Trophoblast cell (in vitro differentiated cells and primary cell): ENCODE measurements at regions not wholly inside any gene's neighbourhood (a gene's known extent, or its start where the extent isn't known, plus 50 kb on each side); places are given as distances from the start of the nearest gene placed in this dataset.

ENCODE experiments used
- DNase-seq, 2 donors: peaks; one replicate each; pipeline ENCODE4 v3.0.0-alpha.2; 2016
- H2AFZ ChIP-seq: 2 replicates; pipeline ENCODE4 v1.6.1; 2013; ENCODE audit warnings: low read length, moderate library complexity, mild to moderate bottlenecking; ENCODE audit not compliant: insufficient read depth, poor library complexity
- H2AK5ac ChIP-seq: 2 replicates; pipeline ENCODE4 v1.6.1; 2013; ENCODE audit warnings: mild to moderate bottlenecking, low read length
- H2BK120ac ChIP-seq: 2 replicates; pipeline ENCODE4 v1.6.1; 2013; ENCODE audit warnings: low read length, mild to moderate bottlenecking, moderate library complexity; ENCODE audit not compliant: insufficient read depth, poor library complexity
- H2BK12ac ChIP-seq: 2 replicates; pipeline ENCODE4 v1.6.1; 2013; ENCODE audit warnings: mild to moderate bottlenecking, low read length, moderate library complexity
- H2BK5ac ChIP-seq: 2 replicates; pipeline ENCODE4 v1.6.1; 2013; ENCODE audit warnings: low read length, low read depth, moderate library complexity, mild to moderate bottlenecking; ENCODE audit not compliant: poor library complexity
- H3K14ac ChIP-seq: 2 replicates; pipeline ENCODE4 v1.6.1; 2013; ENCODE audit warnings: mild to moderate bottlenecking, low read length
- H3K18ac ChIP-seq: 2 replicates; pipeline ENCODE4 v1.6.1; 2013; ENCODE audit warnings: mild to moderate bottlenecking, low read length
- H3K23ac ChIP-seq: 2 replicates; pipeline ENCODE4 v1.6.1; 2013; ENCODE audit warnings: low read length
- H3K27ac ChIP-seq: 2 replicates; pipeline ENCODE4 v1.5.1; 2013; ENCODE audit warnings: low read depth, mild to moderate bottlenecking, inconsistent platforms, low read length, moderate library complexity
- H3K27me3 ChIP-seq: 2 replicates; pipeline ENCODE4 v1.6.1; 2013; ENCODE audit warnings: inconsistent platforms, mild to moderate bottlenecking, low read length, moderate library complexity; ENCODE audit not compliant: insufficient read depth
- H3K36me3 ChIP-seq, 2 experiments: 1 replicate in 1 of 2; 2 replicates in 1 of 2; pipeline ENCODE4 v1.6.1; 2013; ENCODE audit warnings: low read length in 2 of 2, mild to moderate bottlenecking in 2 of 2, moderate library complexity in 1 of 2; ENCODE audit not compliant: insufficient read depth in 2 of 2, control insufficient read depth in 1 of 2
- H3K4ac ChIP-seq: 2 replicates; pipeline ENCODE4 v1.6.1; 2013; ENCODE audit warnings: low read depth, mild to moderate bottlenecking, low read length, moderate library complexity
- H3K4me1 ChIP-seq, 2 experiments: 1 replicate in 1 of 2; 2 replicates in 1 of 2; pipeline ENCODE4 v1.6.1; 2013; ENCODE audit warnings: low read length in 2 of 2, mild to moderate bottlenecking in 2 of 2, moderate library complexity in 1 of 2; ENCODE audit not compliant: insufficient read depth in 2 of 2, control insufficient read depth in 1 of 2
- H3K4me2 ChIP-seq: 2 replicates; pipeline ENCODE4 v1.6.1; 2013; ENCODE audit warnings: inconsistent platforms, mild to moderate bottlenecking, low read length, moderate library complexity
- H3K4me3 ChIP-seq: 2 replicates; pipeline ENCODE4 v1.5.1; 2013; ENCODE audit warnings: mild to moderate bottlenecking, low read depth, low read length, inconsistent platforms
- H3K79me1 ChIP-seq: one replicate; pipeline ENCODE4 v1.6.1; 2013; ENCODE audit warnings: low read length
- H3K79me2 ChIP-seq: 2 replicates; pipeline ENCODE4 v1.6.1; 2013; ENCODE audit warnings: low read length, mild to moderate bottlenecking; ENCODE audit not compliant: control insufficient read depth, insufficient read depth, poor library complexity
- H3K9ac ChIP-seq: 2 replicates; pipeline ENCODE4 v1.6.1; 2013; ENCODE audit warnings: mild to moderate bottlenecking, low read length
- H3K9me3 ChIP-seq: 2 replicates; pipeline ENCODE4 v1.6.1; 2013; ENCODE audit warnings: low read depth, mild to moderate bottlenecking, control low read depth, inconsistent platforms, low read length; ENCODE audit not compliant: insufficient read depth
- H4K12ac ChIP-seq: 2 replicates; pipeline ENCODE4 v1.6.1; 2013; ENCODE audit warnings: low read depth, mild to moderate bottlenecking, low read length, moderate library complexity
- H4K8ac ChIP-seq: 2 replicates; pipeline ENCODE4 v1.6.1; 2013; ENCODE audit warnings: low read depth, mild to moderate bottlenecking, low read length, moderate library complexity
- H4K91ac ChIP-seq: one replicate; pipeline ENCODE4 v1.6.1; 2013; ENCODE audit warnings: low read depth, mild to moderate bottlenecking, low read length, moderate library complexity
- WGBS: extraction: QIAGEN DNeasy Blood & Tissue Kit; methylation state at CpG from one replicate; pipeline ENCODE4 v1.1.7; 2013; ENCODE audit warnings: missing lambda C conversion rate; ENCODE audit not compliant: insufficient read length, insufficient coverage; ENCODE audit errors: extremely low coverage; 5-methylcytosine and 5-hydroxymethylcytosine counted together

DNA sequence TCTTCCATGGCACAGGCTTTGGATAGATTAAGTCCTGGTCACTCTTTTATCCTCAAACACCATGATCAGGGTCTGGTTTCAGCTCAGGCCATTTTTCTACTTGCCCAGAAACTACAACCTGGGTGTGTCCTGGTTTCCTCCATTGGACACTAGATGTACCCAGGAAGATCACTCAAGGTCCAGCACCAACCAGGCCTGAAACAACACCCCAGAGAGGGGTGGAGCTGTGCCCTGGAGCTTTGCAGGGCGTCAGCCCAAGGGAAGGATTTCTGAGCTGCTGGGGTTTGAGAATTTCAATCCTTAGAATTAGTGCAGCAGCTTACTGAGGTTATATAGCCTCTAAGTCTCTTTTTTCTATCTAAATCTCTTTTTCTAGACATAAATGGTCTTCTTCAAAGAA, 722.0 kb downstream of the MTRR start:
- Histone ChIP-seq H2BK12ac (no peak overlapping the region), H2AK5ac (no peak overlapping the region), H3K23ac (no peak overlapping the region), H3K27ac (no peak overlapping the region), H3K4ac (no peak overlapping the region), H2AFZ (no peak overlapping the region), H3K27me3 (no peaks in the 10 kb centered on the region), H3K4me1 (no peaks in the 10 kb centered on the region), H3K18ac (no peak overlapping the region), H4K91ac (no peak overlapping the region), H2BK120ac (no peak overlapping the region), H3K79me2 (no peaks in the 10 kb centered on the region), H3K79me1 (no peaks in the 10 kb centered on the region), H4K12ac (no peak overlapping the region), H4K8ac (no peak overlapping the region), H2BK5ac (no peak overlapping the region), H3K4me3 (no peak overlapping the region), H3K14ac (no peak overlapping the region), H3K9me3 (no peaks in the 10 kb centered on the region), H3K9ac (no peak overlapping the region), H3K4me2 (no peak overlapping the region), H3K36me3 (no peaks in the 10 kb centered on the region)
- no peak for DNase-seq
- WGBS: no CpG with 5 or more reads among the region's 1 CpG

DNA sequence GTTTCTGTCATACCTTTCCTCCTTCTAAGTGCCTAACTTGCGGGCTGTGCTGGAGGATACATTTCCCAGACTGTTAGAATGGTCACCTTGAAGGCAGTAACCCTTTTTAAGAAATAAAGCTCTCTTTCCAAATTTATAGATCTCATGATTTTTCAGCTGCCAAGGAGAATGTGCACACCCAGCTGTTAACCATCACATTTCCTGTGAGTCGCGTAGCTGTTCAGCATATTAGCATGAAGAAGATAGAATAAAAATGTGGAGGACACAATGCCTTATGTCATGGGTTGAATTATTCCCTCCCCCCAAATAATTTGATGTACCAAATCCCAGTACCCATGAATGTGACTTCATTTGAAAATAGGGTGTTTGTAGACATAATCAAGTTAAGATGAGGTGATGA, 729.4 kb downstream of the MTRR start:
- no peaks in the 10 kb centered on the region for H3K36me3 ChIP-seq
- H4K12ac ChIP-seq: no peak overlapping the region
- H3K18ac ChIP-seq: no peak overlapping the region
- H4K8ac ChIP-seq: no peak overlapping the region
- no peak overlapping the region for H3K4me3 ChIP-seq
- H3K27ac ChIP-seq: no peak overlapping the region
- no peak overlapping the region for H3K9ac ChIP-seq
- H3K14ac ChIP-seq: no peak overlapping the region
- H2BK120ac ChIP-seq: no peak overlapping the region
- no peak overlapping the region for H3K4ac ChIP-seq
- H4K91ac ChIP-seq: no peak overlapping the region
- no CpG with 5 or more reads among the region's 3 CpGs for WGBS
- no peak overlapping the region for H3K23ac ChIP-seq
- H3K79me2 ChIP-seq: no peaks in the 10 kb centered on the region
- no peaks in the 10 kb centered on the region for H3K4me1 ChIP-seq
- no peak overlapping the region for H2AFZ ChIP-seq
- no peaks in the 10 kb centered on the region for H3K79me1 ChIP-seq
- H2AK5ac ChIP-seq: no peak overlapping the region
- H3K27me3 ChIP-seq: no peaks in the 10 kb centered on the region
- H3K9me3 ChIP-seq: no peaks in the 10 kb centered on the region
- no peak for DNase-seq
- no peak overlapping the region for H2BK5ac ChIP-seq
- no peak overlapping the region for H3K4me2 ChIP-seq
- H2BK12ac ChIP-seq: no peak overlapping the region

DNA sequence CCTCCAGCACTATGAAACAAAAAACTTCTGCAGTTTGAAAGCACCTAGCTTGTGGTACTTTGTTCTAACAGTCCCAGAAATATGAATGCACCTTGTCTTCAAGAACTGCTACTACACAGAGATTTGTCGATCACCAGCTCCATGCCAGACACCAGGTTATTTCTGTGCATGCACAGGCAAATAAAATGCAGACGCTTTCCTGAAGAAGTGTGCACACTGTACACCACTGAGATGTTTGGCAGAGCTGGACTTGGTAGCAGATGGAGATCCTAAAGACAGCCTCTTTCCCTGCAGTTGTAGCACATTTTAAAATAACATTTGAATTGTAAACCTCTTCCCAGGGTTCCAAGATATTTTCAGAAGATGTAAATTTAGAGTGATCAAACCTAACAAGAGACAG, 730.0 kb downstream of the MTRR start:
- Histone ChIP-seq H3K9ac (no peak overlapping the region), H2BK12ac (no peak overlapping the region), H3K23ac (no peak overlapping the region), H3K18ac (no peak overlapping the region), H3K36me3 (no peaks in the 10 kb centered on the region), H3K79me1 (no peaks in the 10 kb centered on the region), H3K27ac (no peak overlapping the region), H3K4me3 (no peak overlapping the region), H3K14ac (no peak overlapping the region), H2BK120ac (no peak overlapping the region), H4K12ac (no peak overlapping the region), H3K4me2 (no peak overlapping the region), H2BK5ac (no peak overlapping the region), H4K91ac (no peak overlapping the region), H2AFZ (no peak overlapping the region), H3K4ac (no peak overlapping the region), H3K9me3 (no peaks in the 10 kb centered on the region), H3K4me1 (no peaks in the 10 kb centered on the region), H3K27me3 (no peaks in the 10 kb centered on the region), H4K8ac (no peak overlapping the region), H3K79me2 (no peaks in the 10 kb centered on the region), H2AK5ac (no peak overlapping the region)
- WGBS: no CpG with 5 or more reads among the region's 2 CpGs
- no peak for DNase-seq

DNA sequence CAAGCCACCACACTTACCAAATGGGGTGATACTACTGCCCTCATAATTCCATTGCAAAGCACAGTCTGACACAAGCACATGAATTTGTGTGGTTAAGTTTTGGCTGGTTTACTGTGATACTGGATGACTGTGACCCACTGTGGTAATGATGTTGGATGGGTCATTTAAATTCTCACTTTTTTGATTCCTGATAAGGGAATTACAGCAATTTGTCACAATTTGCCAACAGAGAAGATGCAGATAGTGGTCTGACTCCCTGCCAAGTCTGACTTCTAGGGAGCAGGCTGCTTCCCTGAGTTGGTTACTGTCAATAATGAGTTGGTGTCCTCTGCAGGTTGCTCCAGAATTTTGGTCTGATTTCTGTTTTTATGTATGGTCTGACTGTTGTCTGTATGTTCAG, 731.9 kb downstream of the MTRR start:
- DNase-seq: no peak
- Histone ChIP-seq H4K8ac (no peak overlapping the region), H3K9me3 (no peaks in the 10 kb centered on the region)

More for the DNA sequence above, 731.9 kb downstream of the MTRR start:
- Histone ChIP-seq H3K4ac (no peak overlapping the region), H3K4me1 (no peaks in the 10 kb centered on the region), H3K79me1 (no peaks in the 10 kb centered on the region), H3K27me3 (no peaks in the 10 kb centered on the region), H4K91ac (no peak overlapping the region), H3K79me2 (no peaks in the 10 kb centered on the region), H3K9ac (no peak overlapping the region), H2BK5ac (no peak overlapping the region), H2BK120ac (no peak overlapping the region), H2AFZ (no peak overlapping the region), H3K14ac (no peak overlapping the region), H2AK5ac (no peak overlapping the region), H3K23ac (no peak overlapping the region), H4K12ac (no peak overlapping the region), H3K36me3 (no peaks in the 10 kb centered on the region), H3K4me3 (no peak overlapping the region), H3K27ac (no peak overlapping the region), H2BK12ac (no peak overlapping the region), H3K4me2 (no peak overlapping the region), H3K18ac (no peak overlapping the region)
